ENCODE measurements at regions not wholly inside any gene's neighbourhood (a gene's known extent, or its start where the extent isn't known, plus 50 kb on each side); places are given as distances from the start of the nearest gene placed in this dataset.

- DNase-seq: no peak
These were observed 98.1 kb upstream of the PJA1 start for GRCh38 chrX:69263251-69263820.

GRCh38 chrX:69262036-69262936 is 97.0 kb upstream of the PJA1 start:
- DNase-seq: no peak

- DNase-seq: no peak
These were observed 94.9 kb upstream of the PJA1 start for GRCh38 chrX:69260169-69260568.

GRCh38 chrX:69258893-69259292 is 93.6 kb upstream of the PJA1 start:
- DNase-seq: no peak

- DNase-seq: no peak
These were observed 92.4 kb upstream of the PJA1 start for GRCh38 chrX:69257499-69258127.

DNA sequence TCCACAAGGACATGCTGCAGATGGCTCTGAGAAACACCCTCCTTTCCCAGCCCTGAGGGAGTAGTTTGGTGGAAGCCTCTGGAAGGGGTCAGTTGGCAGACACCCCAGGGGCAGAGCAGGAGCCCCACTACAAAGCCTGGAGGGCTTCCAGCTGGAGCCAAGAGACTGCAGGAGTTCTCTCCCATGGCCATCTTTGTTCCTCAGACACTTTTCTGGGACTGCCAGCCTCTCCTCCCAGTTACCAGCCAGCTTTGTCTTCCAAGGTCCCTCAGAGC is 91.0 kb upstream of the PJA1 start:
- DNase-seq: no peak

DNA sequence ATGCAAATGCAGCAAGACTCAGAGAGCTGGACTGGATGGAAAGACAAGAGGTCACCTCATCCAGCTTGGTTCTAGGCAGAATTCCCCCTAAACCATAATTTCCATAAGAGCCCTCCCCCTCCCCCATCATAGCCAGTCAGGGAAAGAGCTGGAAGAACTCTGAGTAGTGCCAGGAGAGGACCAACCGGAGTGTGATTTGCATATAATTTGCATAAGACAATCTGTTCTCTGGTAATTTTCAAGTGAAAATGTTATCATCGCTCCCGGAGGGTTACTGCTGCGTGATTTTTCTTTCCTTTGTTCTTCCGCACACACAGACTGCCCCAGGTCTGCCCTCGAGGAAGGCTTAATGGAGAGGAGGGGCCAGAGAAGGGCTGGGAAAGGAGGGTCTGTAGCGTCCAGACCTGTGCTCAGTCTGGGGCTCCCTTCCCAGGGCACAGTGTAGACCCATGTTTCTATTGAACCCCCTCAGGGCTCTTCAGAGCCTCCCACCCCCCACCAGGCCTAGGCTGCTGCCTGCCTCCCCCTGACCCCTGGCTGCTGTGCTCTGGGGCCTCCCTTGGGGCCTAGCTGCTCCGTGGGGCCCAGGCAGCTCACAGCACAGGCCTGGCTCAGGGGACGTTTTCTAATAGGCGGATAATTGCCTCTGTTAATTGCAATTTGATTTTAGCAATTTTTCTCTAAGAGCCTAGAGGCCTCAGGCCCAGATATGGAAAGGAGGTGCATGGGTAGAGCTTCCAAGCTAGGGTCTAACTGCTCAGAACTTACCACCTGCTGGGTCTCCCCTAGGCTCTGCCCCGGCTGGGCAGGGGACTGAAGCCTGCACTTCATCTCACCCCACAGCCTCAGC is 90.4 kb upstream of the PJA1 start:
- DNase-seq: no peak

GRCh38 chrX:69253821-69254220 is 88.6 kb upstream of the PJA1 start:
- no peak for DNase-seq

DNA sequence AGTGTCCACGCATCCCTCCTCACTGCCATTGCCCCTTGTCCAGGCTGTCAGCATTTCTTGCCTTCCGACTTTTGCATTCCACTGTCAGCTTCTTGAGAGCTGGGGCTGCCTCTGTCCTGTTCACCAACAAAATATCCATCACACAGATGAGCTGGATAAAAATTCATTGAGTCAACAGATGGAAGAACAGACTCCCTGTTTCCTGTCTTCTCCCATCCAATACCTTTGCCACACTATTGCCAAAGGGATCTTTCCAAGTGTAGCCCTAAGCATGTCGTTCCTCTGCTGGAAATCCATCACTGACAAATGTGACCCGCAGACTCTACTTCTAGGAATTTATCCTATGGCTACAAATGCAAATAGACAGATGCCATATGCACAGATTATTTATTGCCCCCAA is 78.0 kb upstream of the PJA1 start:
- no peak for DNase-seq

- no peak for DNase-seq
These were observed 73.6 kb upstream of the PJA1 start for GRCh38 chrX:69238887-69239231.

GRCh38 chrX:69238114-69238886 is 73.0 kb upstream of the PJA1 start:
- DNase-seq: peak; percentile 10

DNA sequence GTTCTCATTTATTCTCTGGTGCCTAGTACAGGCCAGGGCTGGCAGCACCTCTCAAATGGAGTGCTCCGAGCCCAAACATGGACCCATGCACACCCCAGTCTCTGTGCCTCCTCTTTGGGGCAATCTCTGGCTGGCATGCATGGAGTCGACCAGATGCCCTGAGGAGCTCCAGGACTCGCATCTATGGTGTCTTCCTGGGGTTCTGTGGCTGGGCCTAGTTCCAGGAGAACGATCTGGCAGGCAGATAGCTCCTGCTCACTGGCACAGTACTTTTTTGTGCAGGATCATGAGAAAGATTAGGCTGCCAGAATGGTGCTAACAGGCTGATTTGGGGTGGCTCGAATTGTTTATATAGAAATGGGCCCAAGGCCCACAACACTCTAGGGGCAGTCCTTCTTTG is 72.0 kb upstream of the PJA1 start:
- peak; percentile 55 for DNase-seq

DNA sequence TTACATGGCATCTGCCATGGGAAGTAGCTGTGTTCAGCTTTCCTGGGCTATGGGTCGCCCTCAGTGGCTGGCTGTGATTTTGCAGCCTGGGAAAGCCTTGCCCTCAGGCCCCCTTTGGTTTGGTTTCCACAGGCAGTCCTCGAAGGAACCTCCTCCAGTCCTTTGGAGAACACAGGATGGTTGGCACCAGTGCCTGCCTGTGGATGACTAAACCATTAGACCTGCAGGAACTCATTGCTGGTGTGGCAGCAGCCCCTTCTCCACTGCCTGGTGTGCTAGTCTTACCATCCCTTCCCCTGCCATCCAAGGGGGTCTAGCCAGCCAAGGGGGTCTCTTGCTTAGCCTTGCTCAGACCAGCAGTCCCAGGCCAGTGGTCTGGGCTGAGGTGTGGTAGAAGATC is 71.4 kb upstream of the PJA1 start:
- no peak for DNase-seq

DNA sequence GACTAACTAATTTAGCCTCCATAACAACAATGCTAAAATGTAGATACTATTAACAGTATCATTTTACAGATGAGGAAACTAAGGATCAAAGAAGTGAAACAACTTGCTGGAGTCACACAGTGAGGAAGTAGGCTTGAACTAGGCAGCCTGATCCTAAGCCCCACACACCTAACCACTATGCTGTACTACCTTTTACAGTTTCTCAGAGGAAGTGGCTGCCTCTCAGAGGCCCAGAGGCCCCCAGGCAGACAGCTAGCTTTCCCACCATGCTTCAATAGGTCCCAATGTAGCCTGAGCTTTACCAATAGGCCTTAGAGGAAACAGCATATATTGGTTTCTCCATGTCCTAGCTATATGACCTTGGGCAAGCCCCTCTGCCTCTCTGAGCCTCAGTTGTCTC is 69.4 kb upstream of the PJA1 start:
- DNase-seq: no peak

- peak; percentile 91 for DNase-seq
These were observed 67.7 kb upstream of the PJA1 start for GRCh38 chrX:69232945-69233344.

- no peak for DNase-seq
These were observed 66.7 kb upstream of the PJA1 start for GRCh38 chrX:69231903-69232302.

- DNase-seq: no peak
These were observed 64.2 kb upstream of the PJA1 start for GRCh38 chrX:69229436-69229835.

GRCh38 chrX:69228732-69229131 is 63.5 kb upstream of the PJA1 start:
- no peak for DNase-seq

GRCh38 chrX:69226459-69227158 is 61.4 kb upstream of the PJA1 start:
- no peak for DNase-seq

DNA sequence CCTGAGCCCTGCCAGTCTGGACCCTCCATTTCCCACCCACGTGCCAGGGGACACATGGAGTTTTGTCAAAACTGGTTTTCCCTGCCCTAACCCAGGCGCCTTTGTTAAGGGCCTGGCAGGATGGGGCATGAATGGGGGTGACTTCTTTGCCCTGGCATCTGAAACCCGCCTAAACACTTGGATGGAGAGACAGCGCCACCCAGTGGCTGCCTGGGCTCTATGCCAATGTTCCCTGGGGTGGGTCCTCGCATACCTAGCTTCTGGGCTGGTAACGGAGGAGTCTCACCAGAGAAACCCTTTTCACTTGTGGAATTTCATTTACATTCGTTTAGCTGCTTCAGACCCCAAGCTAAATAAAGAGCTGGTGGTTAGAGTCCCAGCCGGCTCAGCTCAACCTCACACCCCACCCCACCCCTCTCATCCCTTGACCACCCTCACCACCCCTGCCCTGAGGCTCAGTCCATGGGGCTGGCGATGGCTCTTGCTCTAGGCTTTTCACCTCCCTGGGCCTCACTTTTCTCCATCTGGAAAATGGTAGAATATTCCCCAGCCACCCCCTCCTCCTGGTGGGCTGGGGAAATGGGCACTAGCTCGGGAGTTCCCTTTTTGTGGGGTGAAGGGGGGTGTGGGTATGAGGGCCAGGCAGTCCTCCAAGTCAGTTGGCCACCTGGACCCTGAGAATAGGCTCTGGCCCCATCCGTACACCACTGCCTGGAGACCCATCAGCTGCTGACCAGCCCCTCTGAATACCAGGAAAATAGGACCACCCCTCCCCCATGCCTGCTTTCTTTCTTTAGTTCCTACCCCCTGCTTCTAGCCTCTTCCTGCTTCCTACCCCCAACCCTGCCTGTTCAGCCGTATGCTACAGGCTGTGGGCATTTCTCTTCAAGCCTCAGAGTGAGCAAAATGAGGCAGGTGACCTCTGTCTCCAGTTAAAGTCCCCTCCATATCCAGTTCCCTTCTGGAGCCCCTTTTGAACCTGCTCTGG is 57.1 kb upstream of the PJA1 start:
- peak; percentile 82 for DNase-seq

Measured in hematopoietic multipotent progenitor cell treated with erythropoietin and hydrocortisone succinate and interleukin-3 and kit ligand, for 6 days (in vitro differentiated cells).